Hippocampal formation (tissue), 2 donors: ENCODE measurements at regions not wholly inside any gene's neighbourhood (a gene's known extent, or its start where the extent isn't known, plus 50 kb on each side); places are given as distances from the start of the nearest gene placed in this dataset.

ENCODE experiments used
- DNase-seq, 2 donors: peaks; one replicate each; lab custom pipeline; 2025; lab: John Stamatoyannopoulos, UW

DNA sequence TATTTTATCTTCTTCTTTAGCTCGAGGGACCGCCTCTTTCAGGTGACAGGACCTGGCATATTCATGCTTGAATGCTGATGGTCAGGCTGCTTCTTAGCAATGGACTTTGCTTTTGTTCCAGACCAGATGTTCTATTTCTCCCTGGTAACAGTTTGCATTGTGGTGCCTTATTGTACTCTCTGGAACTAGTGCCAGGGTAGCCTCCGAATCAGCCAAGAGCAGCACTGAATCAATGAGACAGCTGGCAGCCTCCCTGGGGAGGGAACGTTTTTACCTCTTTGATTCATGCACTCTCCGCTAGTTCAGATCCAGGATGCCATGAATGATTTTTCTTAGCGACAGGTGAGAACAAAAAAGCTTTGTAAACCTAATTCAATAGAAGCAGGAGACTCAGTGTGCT is 54.1 kb upstream of the NXPH1 start:
- peak; percentile 73 to 78 for DNase-seq

- DNase-seq: no peak
These were observed 53.3 kb upstream of the NXPH1 start for GRCh38 chr7:8380130-8380529.

GRCh38 chr7:8382004-8382730 is 51.2 kb upstream of the NXPH1 start:
- no peak for DNase-seq
